Sigmoid colon (tissue), 6 donors: ENCODE measurements at regions not wholly inside any gene's neighbourhood (a gene's known extent, or its start where the extent isn't known, plus 50 kb on each side); places are given as distances from the start of the nearest gene placed in this dataset.

Experiments
- DNase-seq: peaks from one replicate; pipeline ENCODE4 v3.0.0-alpha.2; 2019
- H3K27ac ChIP-seq, 4 donors: fragments of 200-600 bp; sonication (generic); one replicate each; pipeline ENCODE4 v1.5.1; 2016 to 2019; ENCODE audit warnings: mild to moderate bottlenecking in 1 of 4
- H3K27me3 ChIP-seq, 3 donors: fragments of 200-600 bp; sonication (generic); one replicate each; pipeline ENCODE4 v1.5.1; 2019; ENCODE audit warnings: mild to moderate bottlenecking in 1 of 3
- H3K36me3 ChIP-seq, 4 donors: fragments of 200-600 bp; sonication (generic); one replicate each; pipeline ENCODE4 v1.5.1; 2016 to 2019
- H3K4me1 ChIP-seq, 4 donors: fragments of 200-600 bp; sonication (generic); one replicate each; pipeline ENCODE4 v1.5.1; 2017 to 2019
- H3K4me3 ChIP-seq, 4 donors: fragments of 200-600 bp; sonication (generic); one replicate each; pipeline ENCODE4 v1.5.1; 2017 to 2019; ENCODE audit warnings: mild to moderate bottlenecking in 2 of 4, moderate library complexity in 1 of 4
- H3K9me3 ChIP-seq, 4 donors: fragments of 200-600 bp in 3 of 4; sonication (generic) in 3 of 4; one replicate each; pipeline versions ENCODE4 v1.5.1 to v1.6.1; 2013 to 2019
- EP300 ChIP-seq, 4 donors: sonication (generic); formaldehyde crosslinking; IDR thresholded peaks; one replicate each; pipeline ENCODE4 v1.6.1; 2017; ENCODE audit warnings: antibody characterized with exemption in 4 of 4
- POLR2A ChIP-seq, 2 donors: fragments of 450-650 bp; IDR thresholded peaks; one replicate each; pipeline ENCODE4 v1.6.1; 2016; ENCODE audit warnings: antibody characterized with exemption in 2 of 2, mild to moderate bottlenecking in 2 of 2, moderate library complexity in 2 of 2
- POLR2AphosphoS5 ChIP-seq, 4 donors: sonication (generic); formaldehyde crosslinking; IDR thresholded peaks; one replicate each; pipeline ENCODE4 v1.6.1; 2017; ENCODE audit warnings: antibody characterized with exemption in 4 of 4
- WGBS, 2 donors: extraction: QIAGEN DNeasy Blood & Tissue Kit; methylation state at CpG; one replicate each; pipeline ENCODE4 v1.1.7; 2013; 5-methylcytosine and 5-hydroxymethylcytosine counted together
- intact Hi-C: fragments of 100-400 bp; cut with DNase I; formaldehyde crosslinking; loops from one replicate; pipeline ENCODE4 v1.15.1; 2023
- TF ChIP-seq, protein P1 (sequence below), 4 experiments: fragments of 450-650 bp in 3 of 4; fragments of 200-600 bp in 1 of 4; IDR thresholded peaks; one replicate each; pipeline ENCODE4 v1.5.1; 2016 to 2019; ENCODE audit warnings: antibody characterized with exemption in 4 of 4, mild to moderate bottlenecking in 3 of 4, moderate library complexity in 2 of 4
- donor health status: healthy with polysubstance abuse.
- donor health status: healthy.

DNA sequence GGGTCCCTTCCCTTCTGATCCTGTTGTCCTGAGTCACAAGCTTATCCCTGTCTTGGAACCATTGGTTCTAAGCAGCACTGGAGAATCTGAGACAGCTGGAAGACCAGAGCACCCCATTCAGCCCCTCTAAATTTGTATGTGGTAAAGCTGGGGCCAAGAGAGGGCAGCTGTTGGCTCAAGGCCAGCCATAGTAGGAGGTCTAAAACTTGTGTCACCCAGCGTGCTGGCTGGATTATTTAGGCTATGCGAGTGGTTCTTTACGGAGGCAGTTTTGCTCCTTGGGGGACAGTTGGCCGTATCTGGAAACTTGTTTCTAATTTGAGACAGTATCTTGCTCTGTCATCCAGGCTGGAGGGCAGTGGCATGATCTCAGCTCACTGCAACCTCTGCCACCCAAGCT is 69.6 kb upstream of the GSE1 start:
- TF ChIP-seq POLR2A (IDR thresholded peaks at IDR 0.05) = no peak
- TF ChIP-seq POLR2AphosphoS5 (IDR thresholded peaks at IDR 0.05) = no peak
- no peak for TF ChIP-seq EP300 (IDR thresholded peaks at IDR 0.05)
- TF ChIP-seq, protein P1, sequence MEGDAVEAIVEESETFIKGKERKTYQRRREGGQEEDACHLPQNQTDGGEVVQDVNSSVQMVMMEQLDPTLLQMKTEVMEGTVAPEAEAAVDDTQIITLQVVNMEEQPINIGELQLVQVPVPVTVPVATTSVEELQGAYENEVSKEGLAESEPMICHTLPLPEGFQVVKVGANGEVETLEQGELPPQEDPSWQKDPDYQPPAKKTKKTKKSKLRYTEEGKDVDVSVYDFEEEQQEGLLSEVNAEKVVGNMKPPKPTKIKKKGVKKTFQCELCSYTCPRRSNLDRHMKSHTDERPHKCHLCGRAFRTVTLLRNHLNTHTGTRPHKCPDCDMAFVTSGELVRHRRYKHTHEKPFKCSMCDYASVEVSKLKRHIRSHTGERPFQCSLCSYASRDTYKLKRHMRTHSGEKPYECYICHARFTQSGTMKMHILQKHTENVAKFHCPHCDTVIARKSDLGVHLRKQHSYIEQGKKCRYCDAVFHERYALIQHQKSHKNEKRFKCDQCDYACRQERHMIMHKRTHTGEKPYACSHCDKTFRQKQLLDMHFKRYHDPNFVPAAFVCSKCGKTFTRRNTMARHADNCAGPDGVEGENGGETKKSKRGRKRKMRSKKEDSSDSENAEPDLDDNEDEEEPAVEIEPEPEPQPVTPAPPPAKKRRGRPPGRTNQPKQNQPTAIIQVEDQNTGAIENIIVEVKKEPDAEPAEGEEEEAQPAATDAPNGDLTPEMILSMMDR (IDR thresholded peaks at IDR 0.05) = no peak
- Histone ChIP-seq H3K4me1 (peaks cover 0 to 28% (median 19%) of the 10 kb centered on the region in 4 donors), H3K9me3 (no peaks in the 10 kb centered on the region), H3K4me3 (no peak overlapping the region), H3K36me3 (peaks cover 0 to 7% (median 0%) of the 10 kb centered on the region in 4 donors), H3K27ac (no peak overlapping the region), H3K27me3 (no peaks in the 10 kb centered on the region)
- no peak for DNase-seq
- WGBS, 2 donors = 83 to 90% methylated on average over 4 of the region's 4 CpGs
- intact Hi-C loops = no loop called here

- no peak for TF ChIP-seq POLR2A (IDR thresholded peaks at IDR 0.05)
- TF ChIP-seq POLR2AphosphoS5 (IDR thresholded peaks at IDR 0.05) = no peak
- TF ChIP-seq EP300 (IDR thresholded peaks at IDR 0.05) = no peak
- TF ChIP-seq, protein P1 (IDR thresholded peaks at IDR 0.05) = no peak
- Histone ChIP-seq H3K4me3 (no peak overlapping the region), H3K27ac (no peak overlapping the region), H3K36me3 (peaks cover 0 to 7% (median 0%) of the 10 kb centered on the region in 4 donors), H3K4me1 (peaks cover 0 to 28% (median 19%) of the 10 kb centered on the region in 4 donors), H3K9me3 (no peaks in the 10 kb centered on the region), H3K27me3 (no peaks in the 10 kb centered on the region)
- no peak for DNase-seq
- 92 to 93% methylated on average over 16 of the region's 16 CpGs for WGBS, 2 donors
- intact Hi-C loops = no loop called here
These were observed 69.1 kb upstream of the GSE1 start for GRCh38 chr16:85544016-85544415.

- H3K27me3 ChIP-seq = no peaks in the 10 kb centered on the region
- H3K27ac ChIP-seq = no peak overlapping the region
- H3K4me3 ChIP-seq = no peak overlapping the region
- peaks cover 0 to 28% (median 19%) of the 10 kb centered on the region in 4 donors for H3K4me1 ChIP-seq
- intact Hi-C loops = no loop called here
- TF ChIP-seq, protein P1 (IDR thresholded peaks at IDR 0.05) = no peak
- TF ChIP-seq POLR2AphosphoS5 (IDR thresholded peaks at IDR 0.05) = no peak
- TF ChIP-seq POLR2A (IDR thresholded peaks at IDR 0.05) = no peak
- TF ChIP-seq EP300 (IDR thresholded peaks at IDR 0.05) = no peak
- 90 to 93% methylated on average over 16 of the region's 16 CpGs for WGBS, 2 donors
- DNase-seq = no peak
- H3K36me3 ChIP-seq = peaks cover 0 to 6% (median 0%) of the 10 kb centered on the region in 4 donors
- no peaks in the 10 kb centered on the region for H3K9me3 ChIP-seq
These were observed 68.5 kb upstream of the GSE1 start for GRCh38 chr16:85544668-85545067.

GRCh38 chr16:85545227-85545818 is 67.8 kb upstream of the GSE1 start:
- 91 to 93% methylated on average over 7 of the region's 7 CpGs for WGBS, 2 donors
- intact Hi-C loops = no loop called here
- no peak overlapping the region for H3K27ac ChIP-seq

More at GRCh38 chr16:85545227-85545818, 67.8 kb upstream of the GSE1 start:
- Histone ChIP-seq H3K4me3 (no peak overlapping the region), H3K4me1 (peaks cover 0 to 31% (median 23%) of the 10 kb centered on the region in 4 donors), H3K27me3 (no peaks in the 10 kb centered on the region), H3K36me3 (no peaks in the 10 kb centered on the region), H3K9me3 (no peaks in the 10 kb centered on the region)
- DNase-seq = no peak
- TF ChIP-seq, protein P1 (IDR thresholded peaks at IDR 0.05) = no peak
- TF ChIP-seq EP300 (IDR thresholded peaks at IDR 0.05) = no peak
- no peak for TF ChIP-seq POLR2A (IDR thresholded peaks at IDR 0.05)
- no peak for TF ChIP-seq POLR2AphosphoS5 (IDR thresholded peaks at IDR 0.05)
